GM18517 (cell line): ENCODE measurements at regions not wholly inside any gene's neighbourhood (a gene's known extent, or its start where the extent isn't known, plus 50 kb on each side); places are given as distances from the start of the nearest gene placed in this dataset.
"Not testable (repeated sequence)": the region's sequence is repeated elsewhere in the genome, so short reads cannot be mapped to it uniquely, and the experiment has no call there.

ENCODE experiments used
- ATAC-seq: cut with Tn5 transposase; IDR thresholded peaks from one replicate; pipeline ENCODE4 v1.9.1; 2021; ENCODE audit warnings: mild to moderate bottlenecking, moderate library complexity; ENCODE audit not compliant: unreplicated experiment

- no peak for ATAC-seq
Observed at GRCh38 chr4:127521463-127521862, 111.3 kb upstream of the INTU start.

- no peak for ATAC-seq
Observed at GRCh38 chr4:127523369-127523768, 109.4 kb upstream of the INTU start.

- ATAC-seq = no peak
Observed at GRCh38 chr4:127525608-127526007, 107.1 kb upstream of the INTU start.

GRCh38 chr4:127528302-127528701, 104.5 kb upstream of the INTU start:
- ATAC-seq = no peak

- ATAC-seq = not testable (repeated sequence)
Observed at GRCh38 chr4:127529879-127530278, 102.9 kb upstream of the INTU start.

- ATAC-seq = no peak
Observed at GRCh38 chr4:127533028-127533700, 99.6 kb upstream of the INTU start.

- no peak for ATAC-seq
Observed at GRCh38 chr4:127534041-127534825, 98.5 kb upstream of the INTU start.

GRCh38 chr4:127538016-127538415, 94.7 kb upstream of the INTU start:
- ATAC-seq = no peak

GRCh38 chr4:127540497-127541025, 92.2 kb upstream of the INTU start:
- no peak for ATAC-seq

GRCh38 chr4:127545271-127545670, 87.5 kb upstream of the INTU start:
- no peak for ATAC-seq

GRCh38 chr4:127548990-127549925, 83.5 kb upstream of the INTU start:
- ATAC-seq = no peak

GRCh38 chr4:127555106-127555505, 77.7 kb upstream of the INTU start:
- ATAC-seq = no peak

GRCh38 chr4:127558088-127558487, 74.7 kb upstream of the INTU start:
- ATAC-seq = no peak

- no peak for ATAC-seq
Observed at GRCh38 chr4:127558489-127559407, 74.0 kb upstream of the INTU start.

- no peak for ATAC-seq
Observed at GRCh38 chr4:127559981-127560380, 72.8 kb upstream of the INTU start.

GRCh38 chr4:127560755-127561154, 72.0 kb upstream of the INTU start:
- no peak for ATAC-seq

GRCh38 chr4:127574643-127575042, 58.1 kb upstream of the INTU start:
- ATAC-seq = no peak

GRCh38 chr4:127575888-127576287, 56.9 kb upstream of the INTU start:
- no peak for ATAC-seq

GRCh38 chr4:127578491-127578890, 54.3 kb upstream of the INTU start:
- no peak for ATAC-seq

GRCh38 chr4:127578967-127579366, 53.8 kb upstream of the INTU start:
- no peak for ATAC-seq
